ENCODE measurements at regions not wholly inside any gene's neighbourhood (a gene's known extent, or its start where the extent isn't known, plus 50 kb on each side); places are given as distances from the start of the nearest gene placed in this dataset.
A peak's percentile ranks its signal among the peaks of the same experiment; 100 is the strongest.

- no peak for DNase-seq
These were observed 145.9 kb upstream of the TLE4 start for GRCh38 chr9:79425840-79426239.

DNA sequence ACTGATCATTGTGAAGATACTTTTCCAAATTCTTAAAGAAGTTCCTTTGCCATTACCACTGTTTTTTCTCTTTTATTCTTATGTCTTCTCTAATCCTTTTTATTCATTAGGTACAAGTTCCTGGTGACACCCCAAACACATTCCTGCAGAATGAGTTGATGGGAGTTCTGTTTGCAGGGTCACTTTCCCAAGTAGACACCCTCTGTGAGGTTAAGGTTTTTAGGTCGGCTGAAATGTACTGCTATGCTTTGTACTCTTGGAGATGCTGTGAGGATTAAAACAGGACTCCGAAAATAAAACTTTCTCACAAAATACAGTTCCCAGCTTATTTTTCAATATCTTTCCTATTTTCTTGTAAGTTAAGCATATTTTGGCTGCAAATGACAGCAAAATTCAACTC lies 143.3 kb upstream of the TLE4 start:
- DNase-seq: no peak

- DNase-seq: no peak
These were observed 141.1 kb upstream of the TLE4 start for GRCh38 chr9:79430619-79431018.

GRCh38 chr9:79431019-79431679 lies 140.6 kb upstream of the TLE4 start:
- DNase-seq: no peak

- no peak for DNase-seq
These were observed 139.3 kb upstream of the TLE4 start for GRCh38 chr9:79432485-79432884.

- DNase-seq: no peak
These were observed 138.1 kb upstream of the TLE4 start for GRCh38 chr9:79433703-79434102.

DNA sequence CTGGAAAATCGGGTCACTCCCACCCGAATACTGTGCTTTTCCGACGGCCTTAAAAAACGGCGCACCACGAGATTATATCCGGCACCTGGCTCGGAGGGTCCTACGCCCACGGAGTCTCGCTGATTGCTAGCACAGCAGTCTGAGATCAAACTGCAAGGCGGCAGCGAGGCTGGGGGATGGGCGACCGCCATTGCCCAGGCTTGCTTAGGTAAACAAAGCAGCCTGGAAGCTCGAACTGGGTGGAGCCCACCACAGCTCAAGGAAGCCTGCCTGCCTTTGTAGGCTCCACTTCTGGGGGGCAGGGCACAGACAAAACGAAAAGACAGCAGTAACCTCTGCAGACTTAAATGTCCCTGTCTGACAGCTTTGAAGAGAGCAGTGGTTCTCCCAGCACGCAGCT lies 132.5 kb upstream of the TLE4 start:
- DNase-seq: peak; percentile 18

GRCh38 chr9:79446523-79447307 lies 125.0 kb upstream of the TLE4 start:
- no peak for DNase-seq

DNA sequence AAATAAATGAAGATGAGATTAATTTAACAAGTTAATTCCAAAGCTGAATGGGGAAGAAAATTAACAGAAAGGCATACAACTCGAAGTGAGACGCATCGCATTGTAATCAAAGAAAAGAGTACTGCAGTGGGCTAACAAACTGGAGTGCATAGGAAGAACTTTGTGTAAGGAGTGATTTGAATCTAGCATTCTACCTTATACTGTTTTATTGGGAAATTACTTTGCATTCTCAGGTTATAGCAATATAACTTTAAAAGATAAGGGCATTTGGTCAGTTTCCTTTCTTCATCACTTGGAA lies 124.5 kb upstream of the TLE4 start:
- no peak for DNase-seq

GRCh38 chr9:79447762-79448161 lies 124.0 kb upstream of the TLE4 start:
- no peak for DNase-seq

DNA sequence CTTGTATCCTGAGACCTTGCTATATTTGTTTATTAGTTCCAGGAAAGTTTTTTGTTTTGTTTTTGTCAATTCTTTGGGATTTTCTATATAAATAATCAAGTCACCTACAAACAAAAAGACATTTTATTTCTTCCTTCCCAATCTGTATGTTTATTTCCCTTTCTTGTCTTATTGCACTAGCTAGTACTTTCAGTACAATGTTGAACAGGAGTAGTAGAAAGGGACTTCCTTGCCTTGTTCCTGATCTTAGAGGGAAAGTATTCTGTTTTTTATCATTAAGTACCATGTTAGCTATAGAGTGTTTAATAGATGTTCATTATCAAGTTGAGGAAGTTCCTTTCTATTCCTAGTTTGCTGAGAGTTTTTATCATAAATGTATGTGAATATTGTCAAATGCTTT lies 119.5 kb upstream of the TLE4 start:
- DNase-seq: no peak

- no peak for DNase-seq
These were observed 110.1 kb upstream of the TLE4 start for GRCh38 chr9:79461712-79462111.

DNA sequence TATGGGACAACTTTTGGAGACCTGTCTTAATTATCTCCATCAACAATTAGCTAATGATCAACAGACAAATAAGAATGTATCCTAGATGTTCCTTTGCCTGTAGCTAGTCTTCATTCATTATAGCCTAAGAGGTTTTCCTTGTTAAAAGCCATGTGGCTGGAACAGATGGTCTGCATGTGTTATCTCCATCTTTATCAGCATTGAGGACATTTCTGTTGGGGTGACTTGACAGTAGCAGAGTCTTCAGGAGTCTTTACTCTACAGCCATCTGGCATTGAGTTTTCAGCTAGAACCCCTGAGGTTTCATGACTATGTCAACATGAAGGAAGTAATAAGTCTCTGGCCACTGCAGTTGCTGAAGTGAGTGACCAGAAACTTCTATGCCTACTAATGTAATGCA lies 106.6 kb upstream of the TLE4 start:
- no peak for DNase-seq

- DNase-seq: no peak
These were observed 102.6 kb upstream of the TLE4 start for GRCh38 chr9:79469164-79469563.

DNA sequence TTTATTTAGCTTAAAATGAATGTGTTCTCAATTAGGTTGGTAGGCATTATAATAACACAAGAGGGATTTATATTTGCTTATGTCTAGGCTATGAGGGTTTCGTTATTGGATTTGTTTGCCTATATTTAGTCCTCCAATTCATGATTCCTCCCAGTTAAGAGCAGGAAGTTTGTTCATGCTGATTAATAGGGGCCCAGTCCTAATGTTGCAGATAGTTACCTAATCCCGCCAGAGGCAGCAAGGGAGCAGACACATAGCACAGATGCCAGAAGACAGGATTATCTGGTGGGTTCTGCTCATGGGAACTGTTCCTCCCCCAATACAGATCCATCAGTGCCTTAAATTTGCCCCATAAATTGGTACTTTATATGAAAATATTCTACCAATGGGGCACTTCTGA lies 100.8 kb upstream of the TLE4 start:
- DNase-seq: no peak

DNA sequence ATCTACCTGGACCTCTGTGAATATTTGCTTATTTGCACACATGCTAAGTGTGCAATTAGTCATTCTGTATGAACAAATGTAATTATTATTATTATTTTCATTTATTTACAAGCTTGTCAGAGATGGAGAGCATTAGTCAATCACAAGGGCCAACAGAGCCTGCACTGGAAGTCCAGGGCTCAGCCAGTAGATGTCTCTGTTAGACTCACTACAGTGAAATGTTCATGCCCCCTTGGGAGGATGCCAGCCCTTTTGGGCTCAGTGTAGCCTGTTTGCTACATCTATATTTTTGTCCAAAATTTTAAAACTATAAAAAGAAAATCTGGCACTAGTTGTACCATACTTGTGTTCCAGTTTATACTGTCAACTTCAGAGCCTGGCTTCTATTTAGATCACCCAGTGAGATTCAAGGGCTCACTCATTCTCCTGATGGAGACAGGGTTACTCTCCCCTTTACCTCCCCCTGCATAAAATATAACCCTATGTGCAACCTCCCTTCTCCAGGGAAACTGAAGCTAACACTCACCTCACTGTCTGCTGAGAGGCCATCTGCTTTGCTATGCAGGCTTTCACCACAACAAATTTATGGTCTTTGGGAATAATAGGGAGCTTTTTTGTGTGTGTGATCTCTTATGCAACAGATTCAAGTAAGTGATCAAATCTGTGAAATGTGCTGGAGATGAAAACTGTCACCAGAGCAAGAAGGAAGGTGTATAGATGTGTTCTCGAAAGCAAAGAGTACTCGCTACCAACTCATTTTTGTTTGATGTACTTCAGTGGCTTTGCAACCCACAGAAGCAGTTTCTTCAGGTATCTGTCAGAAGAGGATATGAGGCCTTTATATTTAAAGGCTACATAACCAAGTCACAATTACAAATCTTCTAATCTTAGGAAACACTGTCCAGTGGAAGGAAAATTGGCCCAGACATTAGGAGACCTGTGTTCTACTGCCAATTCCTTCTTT lies 99.9 kb upstream of the TLE4 start:
- peak; percentile 34 for DNase-seq

- DNase-seq: no peak
These were observed 98.1 kb upstream of the TLE4 start for GRCh38 chr9:79473704-79474103.

GRCh38 chr9:79477241-79477840 lies 94.4 kb upstream of the TLE4 start:
- DNase-seq: no peak

GRCh38 chr9:79477955-79478771 lies 93.6 kb upstream of the TLE4 start:
- peak; percentile 24 for DNase-seq

DNA sequence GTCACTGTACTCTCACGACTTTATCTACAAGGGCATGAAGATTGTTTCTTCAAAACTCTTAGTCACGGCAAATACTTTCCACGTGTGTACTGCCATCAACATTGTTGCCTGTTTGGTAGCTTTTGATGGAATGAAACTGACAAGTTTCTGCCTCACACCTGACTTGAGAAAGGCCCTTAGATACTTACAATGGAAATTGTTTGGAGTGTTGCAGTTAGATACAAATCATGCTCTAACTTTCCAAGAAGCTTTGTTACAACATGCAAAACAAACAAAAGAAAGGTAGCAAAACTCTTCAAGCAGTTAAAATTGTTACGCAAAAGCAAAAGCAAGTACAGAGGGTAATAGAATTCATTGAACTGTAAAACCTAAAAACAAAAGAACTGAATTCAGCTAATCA lies 91.1 kb upstream of the TLE4 start:
- DNase-seq: no peak

DNA sequence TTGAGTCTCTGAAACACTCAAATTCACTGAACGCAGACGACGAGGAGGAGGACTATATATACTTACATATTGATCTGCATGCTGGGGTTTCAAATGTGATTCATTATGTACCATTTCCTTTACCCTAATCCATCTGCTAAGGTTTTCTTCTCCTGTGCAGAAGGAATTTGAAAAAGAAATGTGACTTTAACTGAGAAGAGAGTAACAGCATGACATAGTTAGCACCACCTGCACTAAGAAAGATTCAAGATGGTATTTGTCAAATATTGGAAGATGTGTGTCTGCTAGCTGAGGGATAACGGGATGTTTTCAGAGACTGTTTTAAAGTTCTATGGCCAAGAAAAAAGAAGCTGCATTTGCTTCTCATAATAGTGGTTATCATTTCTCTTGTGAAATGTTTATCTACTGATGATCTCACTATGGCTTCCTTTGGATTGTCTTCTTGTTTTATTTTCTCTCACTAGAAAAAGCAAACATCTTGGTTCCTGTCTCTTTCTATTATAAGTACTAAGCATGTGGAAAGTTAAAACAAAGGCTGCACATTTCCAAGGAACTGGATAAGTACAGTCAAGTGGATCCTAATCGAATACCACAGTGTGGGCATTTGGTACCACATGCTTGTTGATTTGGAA lies 89.8 kb upstream of the TLE4 start:
- no peak for DNase-seq

GRCh38 chr9:79485258-79485657 lies 86.5 kb upstream of the TLE4 start:
- no peak for DNase-seq
